ENCODE measurements at regions not wholly inside any gene's neighbourhood (a gene's known extent, or its start where the extent isn't known, plus 50 kb on each side); places are given as distances from the start of the nearest gene placed in this dataset.

DNA sequence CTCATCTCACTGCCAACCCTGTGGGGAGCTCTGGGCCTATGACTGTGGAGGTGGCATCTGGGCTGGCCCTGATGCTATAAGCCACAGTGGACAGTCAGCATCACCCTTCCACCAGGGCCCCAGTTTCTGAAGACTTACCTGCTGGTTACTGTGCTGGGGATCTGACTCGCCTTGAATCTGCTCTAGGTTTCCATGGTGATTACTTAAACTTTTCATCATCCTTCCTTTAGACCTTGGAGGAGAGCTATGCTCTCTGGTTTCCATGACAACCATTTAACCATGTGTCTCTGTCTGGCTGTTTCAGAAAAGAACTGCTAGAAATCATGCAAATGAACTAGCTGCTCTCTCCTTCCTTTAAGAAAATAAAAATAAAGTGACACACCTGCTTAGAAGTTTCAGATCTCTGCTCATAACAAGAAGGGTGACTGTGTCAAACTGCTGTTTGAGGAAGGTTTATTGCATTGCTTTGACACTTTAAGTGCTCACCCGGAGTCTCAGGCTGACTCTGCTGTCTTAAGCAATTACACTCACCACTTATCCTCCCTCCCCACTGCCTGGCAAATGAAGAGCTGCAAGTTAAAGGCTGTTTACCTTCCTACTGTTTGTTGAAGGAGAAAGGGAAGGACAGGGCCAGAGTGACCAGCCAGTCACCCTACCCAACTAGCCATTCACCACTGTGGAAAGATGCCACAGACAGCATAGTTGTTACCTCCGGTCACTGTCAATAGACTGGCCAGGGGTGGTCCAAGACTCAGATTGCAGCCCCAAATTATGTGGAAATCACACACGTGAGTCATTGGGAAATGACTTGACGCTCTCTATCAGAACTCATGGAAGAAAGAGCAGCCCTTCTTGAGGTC, 87.6 kb downstream of the HSPH1 start:
- Histone ChIP-seq H3K4me1 (ENCODE audit: control insufficient read depth, insufficient read depth, low read length) (peaks cover 24% of the 10 kb centered on the region), H3K36me3 (ENCODE audit: control insufficient read depth in 2 of 2, insufficient read depth in 2 of 2, low read length in 1 of 2) (no peaks in the 10 kb centered on the region), H3K9me3 (replicated peaks; ENCODE audit: control insufficient read depth, insufficient read depth, low read length) (no peaks in the 10 kb centered on the region), H3K27ac (ENCODE audit: control insufficient read depth, insufficient read depth) (peak overlapping the region; percentile 70), H3K4me2 (ENCODE audit: control insufficient read depth, insufficient read depth) (peak overlapping the region; percentile 67), H3K4me3 (no peak overlapping the region), H2AFZ (ENCODE audit: control insufficient read depth, low read depth, low read length) (peak overlapping the region; percentile 42; the same call in 1 of the 2 replicates), H4K20me1 (ENCODE audit: control insufficient read depth, insufficient read depth) (no peaks in the 10 kb centered on the region), H3K79me2 (ENCODE audit: control insufficient read depth, insufficient read depth, low read length) (no peaks in the 10 kb centered on the region), H3K9ac (ENCODE audit: control insufficient read depth, insufficient read depth, low read length) (no peak overlapping the region), H3K27me3 (replicated peaks in 1 of 2; ENCODE audit: control insufficient read depth in 2 of 2, insufficient read depth in 2 of 2, low read length in 1 of 2) (no peaks in the 10 kb centered on the region)
- DNase-seq (ENCODE audit: low read depth, low spot score), result peak; percentile 89
- in situ Hi-C loops (cut with MboI), result no loop called here
- peak; percentile 97 for FAIRE-seq
- ChIA-PET CTCF (interaction anchor here (0.9 to 1.6 kb wide), 3 partner anchors 29 to 127 kb away, joined by 3 to 6 read pairs (median 4); no protein-coding TSS in a partner anchor), RAD21 (ENCODE audit: unreplicated experiment) (interaction anchor here (0.6 to 1.6 kb wide), 3 partner anchors 28 to 82 kb away, joined by 3 to 4 read pairs (median 3); no protein-coding TSS in a partner anchor), SMC1A (ENCODE audit: uncharacterized antibody, unreplicated experiment) (interaction anchor here (1.0 to 1.2 kb wide), 6 partner anchors 29 to 94 kb away, joined by 3 to 4 read pairs (median 3); no protein-coding TSS in a partner anchor), POLR2A (interaction anchor here (0.5 to 1.6 kb wide), 2 partner anchors 23 to 86 kb away, joined by 4 to 5 read pairs; no protein-coding TSS in a partner anchor)
- 0% methylated on average over 5 of the region's 5 CpGs for WGBS (ENCODE audit: insufficient coverage, insufficient replicate concordance, low lambda C conversion rate, missing lambda C conversion rate)
- intact Hi-C loops (cut with micrococcal nuclease; ENCODE audit: unreplicated experiment), result loop anchor here (2.0 kb wide), 1 partner anchor 87 kb away; the partner anchor contains the start of gene HSPH1
- ATAC-seq, result peak; percentile 92
- BruUV-seq (replicated peaks), result no TSS peak
- TF ChIP-seq EP300 (IDR thresholded peaks at IDR 0.05; ENCODE audit: borderline replicate concordance in 1 of 2, control insufficient read depth in 1 of 2, low read depth in 2 of 2, low read length in 2 of 2), result peak; percentile 39 to 80; a peak in 2 of 4 replicates
- TF ChIP-seq NFIC (IDR thresholded peaks at IDR 0.05; ENCODE audit: low read depth, low read length), result peak; percentile 42; the same call in 1 of the 2 replicates
- TF ChIP-seq BHLHE40 (IDR thresholded peaks at IDR 0.05; ENCODE audit: borderline replicate concordance in 1 of 2, low read depth in 2 of 2, low read length in 1 of 2), result 0 out of 4 replicates have a peak, but pooled peaks of 1 of the 2 experiments have one; percentile 37
- no peak for TF ChIP-seq STAT1 (conservative IDR thresholded peaks at IDR 0.05)
- TF ChIP-seq TCF3 (IDR thresholded peaks at IDR 0.05; ENCODE audit: borderline replicate concordance, insufficient read depth, low read depth, low read length), result 0 out of 2 replicates have a peak, but pooled peaks have one; percentile 61
- peak; percentile 76 for TF ChIP-seq TCF12 (IDR thresholded peaks at IDR 0.05; ENCODE audit: low read depth, low read length)
- peak; percentile 57; the same call in 1 of the 2 replicates for TF ChIP-seq MXI1 (IDR thresholded peaks at IDR 0.05; ENCODE audit: low read depth, low read length)
- 0 out of 2 replicates have a peak, but pooled peaks have one; percentile 16 for TF ChIP-seq ATF7 (IDR thresholded peaks at IDR 0.05; ENCODE audit: low read depth)
- TF ChIP-seq ATF2 (IDR thresholded peaks at IDR 0.05; ENCODE audit: low read length), result peak; percentile 50; the same call in 1 of the 2 replicates
- TF ChIP-seq MEF2A (IDR thresholded peaks at IDR 0.05; ENCODE audit: insufficient read depth, low read depth, low read length), result peak; percentile 57; the same call in 1 of the 2 replicates
- peak; percentile 49; the same call in 1 of the 2 replicates for TF ChIP-seq POLR2AphosphoS5 (IDR thresholded peaks at IDR 0.05; ENCODE audit: low read length)
- TF ChIP-seq POU2F2 (IDR thresholded peaks at IDR 0.05; ENCODE audit: borderline replicate concordance, low read depth, low read length), result peak; percentile 68; the same call in 1 of the 3 replicates
- peak in 1 of 2 experiments; percentile 24; a peak in 1 of 4 replicates for TF ChIP-seq IKZF2 (IDR thresholded peaks at IDR 0.05)
- TF ChIP-seq NBN (IDR thresholded peaks at IDR 0.05), result no peak
- TF ChIP-seq MEF2B (IDR thresholded peaks at IDR 0.05; ENCODE audit: partially characterized antibody, poor library complexity, severe bottlenecking), result peak; percentile 29
- TF ChIP-seq BMI1 (IDR thresholded peaks at IDR 0.05; ENCODE audit: borderline replicate concordance), result peak; percentile 98
- TF ChIP-seq IRF4 (IDR thresholded peaks at IDR 0.05; ENCODE audit: low read depth, low read length), result peak; percentile 67; the same call in 1 of the 2 replicates
- no peak for TF ChIP-seq SREBF1 (IDR thresholded peaks at IDR 0.05; ENCODE audit: low read length)
- 0 out of 2 replicates have a peak, but pooled peaks have one; percentile 24 for TF ChIP-seq SMARCA5 (IDR thresholded peaks at IDR 0.05)
- no peak; a peak in 1 of 4 replicates for TF ChIP-seq ETV6 (conservative IDR thresholded peaks at IDR 0.05 in 1 of 2, IDR thresholded peaks at IDR 0.05 in 1 of 2; ENCODE audit: borderline replicate concordance in 1 of 2, low read depth in 1 of 2)
- peak; percentile 76 for TF ChIP-seq JUNB (IDR thresholded peaks at IDR 0.05)
- TF ChIP-seq YBX1 (IDR thresholded peaks at IDR 0.05), result no peak

All from GM12878 (cell line).